ENCODE measurements at regions not wholly inside any gene's neighbourhood (a gene's known extent, or its start where the extent isn't known, plus 50 kb on each side); places are given as distances from the start of the nearest gene placed in this dataset.

GRCh38 chr6:115729036-115729435 lies 331.7 kb downstream of the FRK start:
- no peak overlapping the region for H3K4me3 ChIP-seq (replicated peaks in 1 of 2; ENCODE audit: low read depth in 2 of 2, low read length in 2 of 2)
- TF ChIP-seq CTCF (IDR thresholded peaks at IDR 0.05; ENCODE audit: low read depth, low read length), result no peak
- DNase-seq (ENCODE audit: low read depth in 2 of 2), result no peak

GRCh38 chr6:115728171-115728570 lies 332.5 kb downstream of the FRK start:
- no peak for DNase-seq (ENCODE audit: low read depth in 2 of 2)

GRCh38 chr6:115721564-115721963 lies 339.1 kb downstream of the FRK start:
- no peak for DNase-seq (ENCODE audit: low read depth in 2 of 2)
- TF ChIP-seq CTCF (IDR thresholded peaks at IDR 0.05; ENCODE audit: low read depth, low read length), result no peak
- no peak overlapping the region for H3K4me3 ChIP-seq (replicated peaks in 1 of 2; ENCODE audit: low read depth in 2 of 2, low read length in 2 of 2)

More at GRCh38 chr6:115728171-115728570, 332.5 kb downstream of the FRK start:
- no peak for TF ChIP-seq CTCF (IDR thresholded peaks at IDR 0.05; ENCODE audit: low read depth, low read length)
- no peak overlapping the region for H3K4me3 ChIP-seq (replicated peaks in 1 of 2; ENCODE audit: low read depth in 2 of 2, low read length in 2 of 2)

- no peak for TF ChIP-seq CTCF (IDR thresholded peaks at IDR 0.05; ENCODE audit: low read depth, low read length)
- no peak for DNase-seq (ENCODE audit: low read depth in 2 of 2)
- no peak overlapping the region for H3K4me3 ChIP-seq (replicated peaks in 1 of 2; ENCODE audit: low read depth in 2 of 2, low read length in 2 of 2)
Observed at GRCh38 chr6:115720900-115721299, 339.8 kb downstream of the FRK start.

- TF ChIP-seq CTCF (IDR thresholded peaks at IDR 0.05; ENCODE audit: low read depth, low read length), result no peak
- H3K4me3 ChIP-seq (replicated peaks in 1 of 2; ENCODE audit: low read depth in 2 of 2, low read length in 2 of 2), result no peak overlapping the region
- DNase-seq (ENCODE audit: low read depth in 2 of 2), result no peak
Observed at GRCh38 chr6:115717472-115717871, 343.2 kb downstream of the FRK start.

GRCh38 chr6:115717062-115717461 lies 343.6 kb downstream of the FRK start:
- TF ChIP-seq CTCF (IDR thresholded peaks at IDR 0.05; ENCODE audit: low read depth, low read length), result no peak
- DNase-seq (ENCODE audit: low read depth in 2 of 2), result no peak
- H3K4me3 ChIP-seq (replicated peaks in 1 of 2; ENCODE audit: low read depth in 2 of 2, low read length in 2 of 2), result no peak overlapping the region

GRCh38 chr6:115712291-115712961 lies 348.3 kb downstream of the FRK start:
- no peak for TF ChIP-seq CTCF (IDR thresholded peaks at IDR 0.05; ENCODE audit: low read depth, low read length)
- no peak for DNase-seq (ENCODE audit: low read depth in 2 of 2)
- no peak overlapping the region for H3K4me3 ChIP-seq (replicated peaks in 1 of 2; ENCODE audit: low read depth in 2 of 2, low read length in 2 of 2)

Data from cardiac fibroblast (primary cell).